GM13976 (cell line): ENCODE measurements at regions not wholly inside any gene's neighbourhood (a gene's known extent, or its start where the extent isn't known, plus 50 kb on each side); places are given as distances from the start of the nearest gene placed in this dataset.

Experiments
- DNase-seq: peaks from one replicate; pipeline ENCODE4 v3.0.0; 2012; ENCODE audit warnings: low spot score
- in situ Hi-C: fragments of 300-500 bp; cut with MboI; formaldehyde crosslinking; loops from one replicate; pipeline ENCODE4 v1.12.0; 2022; ENCODE audit warnings: low sequenced_read_pairs, mixed read lengths, inconsistent platforms; ENCODE audit not compliant: unreplicated experiment
- TF ChIP-seq, protein P1 (sequence below): IDR thresholded peaks from 2 replicates; pipeline ENCODE4 v1.5.1; 2012; ENCODE audit warnings: borderline replicate concordance, mild to moderate bottlenecking; ENCODE audit not compliant: insufficient read depth; ENCODE audit errors: extremely low read depth, missing control alignments, control extremely low read depth

DNA sequence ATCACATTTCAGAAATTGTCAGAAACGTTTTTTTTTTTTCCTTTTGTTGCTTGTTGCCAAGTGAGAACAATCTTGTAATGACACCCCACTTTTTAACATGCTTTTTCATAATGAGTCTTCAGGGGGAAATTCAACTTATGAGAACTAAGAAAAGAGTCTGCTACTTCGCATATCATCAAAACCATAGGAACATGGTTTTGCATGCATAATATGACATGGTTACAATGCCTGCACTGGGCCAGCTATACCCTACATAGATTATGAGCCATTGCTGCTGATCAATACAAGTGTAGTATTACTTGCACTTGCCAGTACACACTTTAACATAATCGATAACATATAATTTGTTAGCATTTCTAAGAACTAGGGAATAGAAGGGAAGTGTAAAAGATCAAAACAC, 191.0 kb upstream of the NBEA start:
- no peak for DNase-seq
- in situ Hi-C loops: no loop called here
- TF ChIP-seq, protein P1, sequence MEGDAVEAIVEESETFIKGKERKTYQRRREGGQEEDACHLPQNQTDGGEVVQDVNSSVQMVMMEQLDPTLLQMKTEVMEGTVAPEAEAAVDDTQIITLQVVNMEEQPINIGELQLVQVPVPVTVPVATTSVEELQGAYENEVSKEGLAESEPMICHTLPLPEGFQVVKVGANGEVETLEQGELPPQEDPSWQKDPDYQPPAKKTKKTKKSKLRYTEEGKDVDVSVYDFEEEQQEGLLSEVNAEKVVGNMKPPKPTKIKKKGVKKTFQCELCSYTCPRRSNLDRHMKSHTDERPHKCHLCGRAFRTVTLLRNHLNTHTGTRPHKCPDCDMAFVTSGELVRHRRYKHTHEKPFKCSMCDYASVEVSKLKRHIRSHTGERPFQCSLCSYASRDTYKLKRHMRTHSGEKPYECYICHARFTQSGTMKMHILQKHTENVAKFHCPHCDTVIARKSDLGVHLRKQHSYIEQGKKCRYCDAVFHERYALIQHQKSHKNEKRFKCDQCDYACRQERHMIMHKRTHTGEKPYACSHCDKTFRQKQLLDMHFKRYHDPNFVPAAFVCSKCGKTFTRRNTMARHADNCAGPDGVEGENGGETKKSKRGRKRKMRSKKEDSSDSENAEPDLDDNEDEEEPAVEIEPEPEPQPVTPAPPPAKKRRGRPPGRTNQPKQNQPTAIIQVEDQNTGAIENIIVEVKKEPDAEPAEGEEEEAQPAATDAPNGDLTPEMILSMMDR: no peak

DNA sequence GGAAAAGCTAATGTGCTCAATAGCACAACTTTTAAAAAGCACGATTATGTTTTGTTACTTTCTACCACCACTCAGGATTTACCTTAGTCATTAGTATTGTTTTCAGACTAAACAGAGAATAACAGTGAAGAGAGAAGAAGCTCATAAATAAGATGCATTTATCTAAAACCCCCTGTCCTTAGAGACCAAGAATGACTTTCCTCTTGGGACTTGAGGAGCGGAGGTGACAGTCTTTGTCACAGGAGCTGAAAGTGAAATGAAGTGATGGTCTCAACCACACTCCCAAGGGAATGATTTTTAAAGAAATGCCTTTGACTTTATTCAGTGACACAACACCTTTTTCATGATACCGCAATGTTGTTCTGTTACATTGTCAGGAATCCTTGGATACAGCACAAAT, 190.6 kb upstream of the NBEA start:
- TF ChIP-seq, protein P1: no peak

DNA sequence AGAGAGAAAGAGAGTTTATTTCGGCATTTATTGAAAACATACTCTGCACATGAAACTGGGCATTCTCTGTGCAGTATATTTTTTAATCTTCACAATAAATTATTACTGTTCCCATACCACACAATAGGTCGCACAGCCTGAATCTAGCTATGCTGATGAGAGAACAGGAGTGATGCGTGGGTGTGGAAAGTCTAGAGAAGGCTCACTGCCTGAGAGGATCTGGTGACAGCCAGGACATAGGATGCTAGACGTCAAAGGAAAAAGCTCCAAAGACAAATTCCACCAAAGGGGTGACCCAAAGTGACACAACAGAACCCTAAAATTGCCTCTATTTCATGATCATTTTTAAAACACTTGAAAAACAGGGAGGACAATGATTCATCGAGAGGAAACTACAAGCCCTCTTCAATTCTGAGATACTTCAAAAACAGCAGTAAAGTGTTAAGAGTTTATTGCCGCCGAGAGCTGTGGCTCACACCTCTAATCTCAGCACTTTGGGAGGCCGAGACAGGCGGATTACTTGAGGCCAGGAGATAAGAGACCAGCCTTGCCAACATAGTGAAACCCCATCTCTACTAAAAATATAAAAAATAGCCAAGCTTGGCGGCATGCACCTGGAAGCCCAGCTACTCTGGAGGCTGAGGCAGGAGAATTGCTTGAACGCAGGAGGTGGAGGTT, 189.6 kb upstream of the NBEA start:
- DNase-seq: no peak
- TF ChIP-seq, protein P1: no peak
- in situ Hi-C loops: no loop called here

More for the DNA sequence above, 190.6 kb upstream of the NBEA start:
- in situ Hi-C loops: no loop called here
- no peak for DNase-seq

DNA sequence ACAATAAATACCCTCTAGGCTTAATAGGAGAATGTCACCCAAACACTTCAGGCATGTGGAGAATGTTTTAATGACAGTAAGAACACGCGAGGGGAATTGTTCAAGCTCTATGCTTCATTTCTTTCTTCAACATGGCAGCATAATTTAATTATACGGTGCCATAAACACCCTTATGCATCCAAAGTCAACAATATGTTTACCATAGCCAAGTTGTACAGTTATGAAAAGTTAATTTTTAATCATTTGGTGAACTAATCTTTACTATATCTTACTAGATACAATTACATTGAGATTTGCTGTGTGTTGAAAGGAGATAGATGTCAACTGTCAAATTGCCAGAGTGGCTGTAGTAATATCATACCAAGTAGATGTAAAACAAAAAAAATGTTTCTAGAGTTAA, 185.9 kb upstream of the NBEA start:
- TF ChIP-seq, protein P1: no peak
- in situ Hi-C loops: no loop called here
- no peak for DNase-seq

DNA sequence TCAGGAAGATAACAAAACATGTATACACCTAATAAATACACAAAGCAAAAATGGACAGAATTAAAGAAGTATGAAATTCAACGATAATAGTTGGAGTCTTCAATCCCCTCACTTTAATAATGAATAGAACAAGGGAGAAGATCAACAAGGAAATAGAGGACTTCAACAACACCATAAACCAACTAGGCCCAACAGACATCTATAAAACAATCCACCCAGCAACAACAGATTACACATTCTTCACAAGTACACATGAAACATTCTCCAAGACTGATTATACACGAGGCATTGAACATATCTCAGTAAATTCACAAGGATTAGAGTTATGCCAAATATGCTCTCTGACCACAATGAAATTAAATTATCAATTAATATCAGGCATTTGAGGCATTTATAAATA, 185.5 kb upstream of the NBEA start:
- TF ChIP-seq, protein P1: no peak
- DNase-seq: no peak
- in situ Hi-C loops: no loop called here

DNA sequence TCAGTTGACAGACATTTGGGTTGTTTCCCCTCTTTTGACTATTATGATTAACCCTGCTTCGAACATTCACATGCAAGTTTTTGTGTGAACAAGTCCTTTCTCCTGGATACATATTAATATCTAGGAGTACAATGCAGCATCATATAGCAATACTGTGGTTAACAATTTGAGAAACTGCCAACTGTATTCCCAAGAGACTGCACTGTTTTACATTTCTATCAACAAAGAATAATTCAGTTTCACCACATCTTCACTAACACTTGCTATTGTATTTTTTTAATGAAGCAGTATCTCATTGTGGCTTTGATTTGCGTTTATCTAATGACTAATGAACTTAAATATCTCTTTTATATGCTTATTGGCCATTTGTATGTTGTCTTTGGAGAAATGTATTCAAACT, 184.6 kb upstream of the NBEA start:
- no peak for DNase-seq
- in situ Hi-C loops: no loop called here
- TF ChIP-seq, protein P1: no peak
